ENCODE measurements at regions not wholly inside any gene's neighbourhood (a gene's known extent, or its start where the extent isn't known, plus 50 kb on each side); places are given as distances from the start of the nearest gene placed in this dataset.

- no peaks in the 10 kb centered on the region for H3K4me1 ChIP-seq
- no peak overlapping the region for H3K4me2 ChIP-seq
- H3K4me3 ChIP-seq: no peak overlapping the region
- H4K20me1 ChIP-seq (ENCODE audit: low read depth): no peaks in the 10 kb centered on the region
- Mint-ChIP-seq H3K4me3 (no peak overlapping the region), H3K27ac (no peak overlapping the region), H3K4me1 (peaks cover 3% of the 10 kb centered on the region), H3K27me3 (ENCODE audit: insufficient read depth, low read depth) (no peaks in the 10 kb centered on the region), H3K9me3 (peaks cover 15% of the 10 kb centered on the region), H3K36me3 (no peaks in the 10 kb centered on the region)
- no peak overlapping the region for H2AFZ ChIP-seq (replicated peaks)
- no peak overlapping the region for H3K9ac ChIP-seq
- no peaks in the 10 kb centered on the region for H3F3A ChIP-seq (ENCODE audit: low read depth)
- TF ChIP-seq EZH2phosphoT487 (IDR thresholded peaks at IDR 0.05) (no peak), CTCF (IDR thresholded peaks at IDR 0.05) (no peak), EZH2 (IDR thresholded peaks at IDR 0.05) (no peak)
- no peak overlapping the region for H3K27ac ChIP-seq
- no peaks in the 10 kb centered on the region for H3K36me3 ChIP-seq
- H3K9me3 ChIP-seq (ENCODE audit: low read depth): no peaks in the 10 kb centered on the region
- no peaks in the 10 kb centered on the region for H3K79me2 ChIP-seq (ENCODE audit: low read depth)
- no peak for DNase-seq (ENCODE audit: low spot score)
- no peaks in the 10 kb centered on the region for H3K27me3 ChIP-seq
Observed at GRCh38 chr2:117068371-117068770, 746.1 kb upstream of the DDX18 start.

- Mint-ChIP-seq H3K9me3 (peaks cover 15% of the 10 kb centered on the region), H3K27ac (no peak overlapping the region), H3K27me3 (ENCODE audit: insufficient read depth, low read depth) (peaks cover 3% of the 10 kb centered on the region), H3K36me3 (no peaks in the 10 kb centered on the region), H3K4me1 (peaks cover 17% of the 10 kb centered on the region), H3K4me3 (no peak overlapping the region)
- TF ChIP-seq CTCF (IDR thresholded peaks at IDR 0.05): no peak
- TF ChIP-seq EZH2phosphoT487 (IDR thresholded peaks at IDR 0.05): no peak
- TF ChIP-seq EZH2 (IDR thresholded peaks at IDR 0.05): no peak
- Histone ChIP-seq H3K4me3 (no peak overlapping the region), H3K4me2 (no peak overlapping the region), H3K79me2 (ENCODE audit: low read depth) (no peaks in the 10 kb centered on the region), H3K36me3 (no peaks in the 10 kb centered on the region), H3K27ac (no peak overlapping the region), H3K9me3 (ENCODE audit: low read depth) (no peaks in the 10 kb centered on the region), H3K27me3 (no peaks in the 10 kb centered on the region), H3K9ac (no peak overlapping the region), H2AFZ (replicated peaks) (no peak overlapping the region), H3F3A (ENCODE audit: low read depth) (peaks cover 6% of the 10 kb centered on the region), H4K20me1 (ENCODE audit: low read depth) (no peaks in the 10 kb centered on the region), H3K4me1 (peaks cover 16% of the 10 kb centered on the region)
- DNase-seq (ENCODE audit: low spot score): no peak
Observed at GRCh38 chr2:117071556-117072102, 742.9 kb upstream of the DDX18 start.

DNA sequence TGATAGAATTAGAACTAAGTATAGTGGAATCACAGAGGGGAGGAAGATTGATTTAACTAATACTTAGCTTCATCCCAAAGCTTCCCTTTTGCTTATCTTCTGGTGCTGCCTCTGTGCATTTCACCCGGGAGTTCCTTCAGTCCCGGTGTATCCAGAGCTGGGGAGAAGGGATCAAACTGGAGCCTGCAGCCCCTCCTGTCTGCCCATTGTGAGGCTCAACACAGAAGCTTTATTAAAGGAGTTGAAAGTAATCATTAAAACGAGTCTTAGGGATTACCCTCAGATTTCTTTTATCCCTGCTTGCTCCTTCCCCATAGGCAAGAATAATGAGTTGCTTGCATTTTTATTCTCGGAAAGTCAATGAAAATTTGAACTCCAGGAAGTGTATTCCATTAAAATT lies 739.7 kb upstream of the DDX18 start:
- Mint-ChIP-seq H3K36me3 (no peaks in the 10 kb centered on the region), H3K27ac (no peak overlapping the region), H3K4me1 (peaks cover 22% of the 10 kb centered on the region), H3K4me3 (no peak overlapping the region), H3K27me3 (ENCODE audit: insufficient read depth, low read depth) (peaks cover 9% of the 10 kb centered on the region), H3K9me3 (peaks cover 18% of the 10 kb centered on the region)
- Histone ChIP-seq H2AFZ (replicated peaks) (no peak overlapping the region), H3K9me3 (ENCODE audit: low read depth) (no peaks in the 10 kb centered on the region), H3K4me2 (peak overlapping the region; percentile 35), H3K4me1 (peaks cover 16% of the 10 kb centered on the region), H3K79me2 (ENCODE audit: low read depth) (no peaks in the 10 kb centered on the region), H3K4me3 (no peak overlapping the region), H3F3A (ENCODE audit: low read depth) (peaks cover 6% of the 10 kb centered on the region), H3K27ac (no peak overlapping the region), H3K36me3 (no peaks in the 10 kb centered on the region), H3K27me3 (no peaks in the 10 kb centered on the region), H4K20me1 (ENCODE audit: low read depth) (no peaks in the 10 kb centered on the region), H3K9ac (no peak overlapping the region)
- peak; percentile 60 for DNase-seq (ENCODE audit: low spot score)
- no peak for TF ChIP-seq EZH2phosphoT487 (IDR thresholded peaks at IDR 0.05)
- TF ChIP-seq CTCF (IDR thresholded peaks at IDR 0.05): no peak
- no peak for TF ChIP-seq EZH2 (IDR thresholded peaks at IDR 0.05)

All from neural progenitor cell (in vitro differentiated cells).